ENCODE measurements at regions not wholly inside any gene's neighbourhood (a gene's known extent, or its start where the extent isn't known, plus 50 kb on each side); places are given as distances from the start of the nearest gene placed in this dataset.

- ATAC-seq (no peak), DNase-seq (no peak)
- H3K36me3 ChIP-seq, result no peaks in the 10 kb centered on the region
- peaks cover 0 to 33% (median 15%) of the 10 kb centered on the region in 12 donors for H3K4me1 ChIP-seq
- TF ChIP-seq POLR2A (IDR thresholded peaks at IDR 0.05) (no peak), CTCF (IDR thresholded peaks at IDR 0.05) (no peak)
- H3K4me3 ChIP-seq, result no peak overlapping the region
- intact Hi-C loops (cut with DNase I), result loop anchor here in 4 of 10 donors (5.0 to 10.0 kb wide), 4 partner anchors 94 to 416 kb away; partner anchors contain the start of gene GSE1 (in 1 of the 4)
- 68 to 78% (median 73%) methylated on average over 6 of the region's 6 CpGs for WGBS, 4 donors
- H3K27ac ChIP-seq, result no peak overlapping the region
- H3K9me3 ChIP-seq, result no peaks in the 10 kb centered on the region
- no peaks in the 10 kb centered on the region for H3K27me3 ChIP-seq
Measured at GRCh38 chr16:85301231-85301630, 189.0 kb upstream of the CIBAR2 start.

DNA sequence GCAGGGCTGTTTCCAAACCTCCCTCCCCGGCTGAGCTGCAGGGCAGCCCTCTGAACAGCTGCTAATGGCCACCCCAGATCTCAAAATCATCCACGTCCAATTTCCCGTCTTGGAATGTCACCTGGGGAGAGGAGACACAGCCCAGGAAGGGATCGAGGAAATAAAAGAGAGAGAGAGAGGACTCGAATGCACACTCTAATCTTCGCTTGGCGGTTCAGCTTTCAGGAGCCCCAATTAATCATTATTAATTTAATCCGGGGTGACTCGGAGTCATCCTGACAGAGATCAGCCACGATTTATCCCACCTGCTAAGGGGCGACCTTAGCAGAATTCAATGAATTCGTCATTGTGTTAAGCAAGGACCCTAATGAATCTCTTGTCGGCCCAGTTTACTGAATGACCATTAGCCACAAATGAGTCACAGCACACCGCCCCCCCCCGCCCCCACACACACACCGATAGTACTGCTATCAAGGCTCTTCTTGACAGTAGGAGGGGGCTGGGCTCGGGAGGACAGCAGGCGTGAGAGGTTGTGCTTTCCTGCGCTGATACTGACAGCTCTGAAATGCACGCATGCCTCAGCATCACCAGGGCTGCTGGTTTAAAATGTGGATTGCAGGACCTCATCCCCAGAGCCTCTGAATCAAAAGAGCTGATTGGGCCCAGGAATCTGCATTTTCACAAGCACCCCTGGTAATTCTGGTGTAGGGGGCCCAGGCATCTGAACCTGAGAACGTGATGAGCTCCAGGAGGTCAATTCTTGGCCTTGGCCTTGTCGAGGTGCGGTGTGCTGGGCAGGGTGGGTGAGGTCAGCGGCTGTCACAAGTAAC is 190.0 kb upstream of the CIBAR2 start:
- H3K4me3 ChIP-seq, result no peak overlapping the region
- no peaks in the 10 kb centered on the region for H3K9me3 ChIP-seq
- no peak for DNase-seq
- H3K27ac ChIP-seq, result no peak overlapping the region
- 80 to 88% (median 82%) methylated on average over 22 to 24 of the region's 24 CpGs for WGBS, 4 donors
- peaks cover 0 to 43% (median 23%) of the 10 kb centered on the region in 12 donors for H3K4me1 ChIP-seq
- intact Hi-C loops (cut with DNase I), result loop anchor here in 4 of 10 donors (5.0 to 10.0 kb wide), 4 partner anchors 93 to 415 kb away; partner anchors contain the start of gene GSE1 (in 1 of the 4)
- no peaks in the 10 kb centered on the region for H3K27me3 ChIP-seq
- ATAC-seq, result no peak
- no peak for TF ChIP-seq CTCF (IDR thresholded peaks at IDR 0.05)
- no peak for TF ChIP-seq POLR2A (IDR thresholded peaks at IDR 0.05)
- no peaks in the 10 kb centered on the region for H3K36me3 ChIP-seq

DNA sequence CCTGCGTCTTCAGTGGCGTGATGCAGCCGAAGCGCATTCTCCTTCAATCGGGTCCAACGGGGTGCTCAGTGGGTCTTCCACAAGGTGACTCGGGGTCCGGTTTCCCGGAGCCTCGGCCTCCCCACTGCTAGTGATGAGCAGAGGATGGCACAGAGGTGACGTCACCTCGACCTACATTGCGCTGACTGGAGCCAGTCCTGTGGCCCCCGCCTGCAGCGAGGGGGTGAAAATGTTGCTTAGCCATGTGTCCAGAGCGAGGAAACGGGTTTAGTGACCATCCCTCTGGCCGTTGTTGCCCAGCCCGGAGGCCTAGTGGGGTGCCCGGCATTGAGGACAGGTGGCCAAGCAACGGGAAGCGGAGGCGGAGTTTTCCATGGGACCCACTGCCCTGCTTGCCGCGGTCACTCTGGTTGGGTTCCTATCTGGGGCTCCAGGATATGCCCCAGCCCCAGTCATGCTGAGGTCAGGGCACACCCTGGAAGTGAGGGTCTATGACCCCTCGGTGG is 190.6 kb upstream of the CIBAR2 start:
- Histone ChIP-seq H3K4me1 (peaks cover 0 to 46% (median 28%) of the 10 kb centered on the region in 12 donors), H3K27ac (no peak overlapping the region), H3K36me3 (no peaks in the 10 kb centered on the region), H3K4me3 (no peak overlapping the region), H3K9me3 (no peaks in the 10 kb centered on the region), H3K27me3 (no peaks in the 10 kb centered on the region)
- no peak for TF ChIP-seq CTCF (IDR thresholded peaks at IDR 0.05)
- intact Hi-C loops (cut with DNase I), result loop anchor here in 4 of 10 donors (5.0 to 10.0 kb wide), 4 partner anchors 92 to 414 kb away; partner anchors contain the start of gene GSE1 (in 1 of the 4)
- ATAC-seq (no peak), DNase-seq (no peak)
- 62 to 65% (median 63%) methylated on average over 13 to 26 of the region's 26 CpGs for WGBS, 4 donors

GRCh38 chr16:85303354-85303883 is 191.1 kb upstream of the CIBAR2 start:
- WGBS, 4 donors, result 51 to 53% (median 51%) methylated on average over 9 to 36 of the region's 36 CpGs
- TF ChIP-seq POLR2A (IDR thresholded peaks at IDR 0.05) (no peak), CTCF (IDR thresholded peaks at IDR 0.05) (peak; percentile 79 to 95 (median 91))
- peak in 3 of 4 donors; percentile 31 to 47 (median 33) for ATAC-seq
- Histone ChIP-seq H3K9me3 (no peaks in the 10 kb centered on the region), H3K4me1 (peaks cover 0 to 51% (median 31%) of the 10 kb centered on the region in 12 donors), H3K36me3 (no peaks in the 10 kb centered on the region), H3K27me3 (no peaks in the 10 kb centered on the region), H3K27ac (no peak overlapping the region), H3K4me3 (peak overlapping the region in 1 of 12 donors; percentile 31)
- intact Hi-C loops (cut with DNase I), result loop anchor here in 4 of 10 donors (5.0 to 10.0 kb wide), 4 partner anchors 91 to 414 kb away; partner anchors contain the start of gene GSE1 (in 1 of the 4)
- DNase-seq, result peak; percentile 58 to 84 (median 65)

Data from heart left ventricle (tissue), 16 donors.